ENCODE measurements at regions not wholly inside any gene's neighbourhood (a gene's known extent, or its start where the extent isn't known, plus 50 kb on each side); places are given as distances from the start of the nearest gene placed in this dataset.

- ATAC-seq (ENCODE audit: low read depth) = no peak
- 60% methylated on average over 3 of the region's 6 CpGs; no CpG with 5 or more reads in 1 of the 2 experiments for WGBS, 2 experiments (ENCODE audit: extremely low coverage in 2 of 2, insufficient read length in 1 of 2)
- POLR2A ChIA-PET (ENCODE audit: unreplicated experiment) = no interaction called here
These were observed 79.2 kb upstream of the MAP3K4 start for GRCh38 chr6:160912411-160912810.

More at GRCh38 chr6:160912411-160912810, 79.2 kb upstream of the MAP3K4 start:
- intact Hi-C loops (cut with micrococcal nuclease) = no loop called here
- DNase-seq = no peak
- Histone ChIP-seq H2BK15ac (ENCODE audit: low read depth, low read length) (no peak overlapping the region), H3K27ac (ENCODE audit: insufficient read depth, low read length) (no peak overlapping the region), H3K23ac (ENCODE audit: low read depth, low read length) (no peak overlapping the region), H3K9me3 (ENCODE audit: control insufficient read depth, insufficient read depth, low read length) (no peaks in the 10 kb centered on the region), H3K18ac (ENCODE audit: low read depth, low read length) (no peak overlapping the region), H4K91ac (ENCODE audit: insufficient read depth, low read depth, low read length) (no peak overlapping the region), H2BK5ac (ENCODE audit: low read depth, low read length, poor library complexity, severe bottlenecking) (no peak overlapping the region), H3K4me1 (ENCODE audit: control insufficient read depth, insufficient read depth, low read length) (no peaks in the 10 kb centered on the region), H2AK9ac (replicated peaks; ENCODE audit: low read depth, low read length, poor library complexity) (no peak overlapping the region), H2AK5ac (ENCODE audit: low read depth, low read length) (no peak overlapping the region), H3K9ac (ENCODE audit: low read depth, low read length) (no peak overlapping the region), H3K4me3 (ENCODE audit: insufficient read depth, low read depth, low read length) (no peak overlapping the region), H4K5ac (ENCODE audit: low read depth, low read length) (no peak overlapping the region), H3K36me3 (ENCODE audit: control insufficient read depth, insufficient read depth, low read length) (no peaks in the 10 kb centered on the region), H2AFZ (replicated peaks; ENCODE audit: low read length, poor library complexity) (no peak overlapping the region), H2BK120ac (ENCODE audit: low read depth, low read length) (no peak overlapping the region), H3K79me1 (ENCODE audit: low read depth in 1 of 2, low read length in 2 of 2) (no peaks in the 10 kb centered on the region), H2BK20ac (ENCODE audit: low read depth, low read length) (no peak overlapping the region), H3K14ac (replicated peaks; ENCODE audit: low read depth, low read length) (no peak overlapping the region), H4K8ac (ENCODE audit: low read depth in 2 of 2, low read length in 2 of 2) (no peak overlapping the region), H3K27me3 (ENCODE audit: control insufficient read depth, insufficient read depth, low read length) (no peaks in the 10 kb centered on the region), H3K9me1 (ENCODE audit: insufficient read depth, low read length) (no peaks in the 10 kb centered on the region), H3K4ac (ENCODE audit: low read depth, low read length) (no peak overlapping the region), H4K20me1 (ENCODE audit: insufficient read depth, low read length) (no peaks in the 10 kb centered on the region), H3K56ac (ENCODE audit: extremely low read depth, insufficient read depth, low read length) (no peak overlapping the region), H3K4me2 (ENCODE audit: low read depth, low read length) (no peak overlapping the region)
- no peak for TF ChIP-seq CHD1 (IDR thresholded peaks at IDR 0.05; ENCODE audit: low read depth, low read length)
- no peak for TF ChIP-seq CTCF (conservative IDR thresholded peaks at IDR 0.05; ENCODE audit: low read depth, low read length)
- no peak for TF ChIP-seq POLR2A (IDR thresholded peaks at IDR 0.05; ENCODE audit: low read depth, low read length)
- TF ChIP-seq BHLHE40 (IDR thresholded peaks at IDR 0.05; ENCODE audit: low read depth, low read length) = no peak
- no peak for TF ChIP-seq RAD21 (IDR thresholded peaks at IDR 0.05; ENCODE audit: low read length)
- TF ChIP-seq CEBPB (IDR thresholded peaks at IDR 0.05; ENCODE audit: low read depth, low read length) = no peak
- no peak for TF ChIP-seq FOS (IDR thresholded peaks at IDR 0.05; ENCODE audit: low read depth, low read length)
- TF ChIP-seq RCOR1 (IDR thresholded peaks at IDR 0.05; ENCODE audit: insufficient replicate concordance, low read length) = no peak
- TF ChIP-seq RFX5 (IDR thresholded peaks at IDR 0.05; ENCODE audit: low read depth, low read length) = no peak
- no peak for TF ChIP-seq MXI1 (IDR thresholded peaks at IDR 0.05; ENCODE audit: borderline replicate concordance, low read depth, low read length)
- no peak for TF ChIP-seq NFE2L2 (IDR thresholded peaks at IDR 0.05; ENCODE audit: low read depth, low read length)
- no peak for TF ChIP-seq ELK1 (IDR thresholded peaks at IDR 0.05; ENCODE audit: borderline replicate concordance, low read depth, low read length)
- no peak for TF ChIP-seq USF2 (IDR thresholded peaks at IDR 0.05; ENCODE audit: low read depth, low read length)
- no peak for TF ChIP-seq SMC3 (IDR thresholded peaks at IDR 0.05; ENCODE audit: low read depth, low read length)
- TF ChIP-seq MAZ (IDR thresholded peaks at IDR 0.05; ENCODE audit: borderline replicate concordance, low read depth, low read length) = no peak
- dilution Hi-C loops (cut with HindIII; ENCODE audit: low sequenced_read_pairs, unreplicated experiment) = no loop called here
- no TSS peak for BruUV-seq (replicated peaks)
- in situ Hi-C loops (cut with MboI; ENCODE audit: low sequenced_read_pairs) = no loop called here
- CTCF ChIA-PET = no interaction called here
